ENCODE measurements at regions not wholly inside any gene's neighbourhood (a gene's known extent, or its start where the extent isn't known, plus 50 kb on each side); places are given as distances from the start of the nearest gene placed in this dataset.

DNA sequence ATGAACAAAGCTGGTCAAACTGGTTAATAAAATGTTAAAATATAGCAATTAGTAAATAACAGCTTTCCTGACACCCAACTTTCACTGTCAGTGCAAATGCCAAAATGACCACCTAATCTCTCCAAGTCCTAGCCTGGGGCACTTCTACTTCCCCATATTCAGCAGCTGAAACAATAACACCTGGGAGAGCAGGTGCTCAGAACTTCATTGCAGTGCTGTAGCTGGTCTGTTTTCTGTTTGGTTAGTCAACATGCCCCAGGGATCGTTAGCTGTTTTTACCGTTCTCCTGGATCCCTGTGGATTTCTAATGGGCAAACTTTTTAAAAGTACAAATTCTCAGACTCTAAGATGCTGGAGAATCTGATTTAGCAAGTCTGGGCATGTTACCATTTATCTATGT lies 759.7 kb downstream of the GALC start:
- no peak for TF ChIP-seq EZH2 (IDR thresholded peaks at IDR 0.05; ENCODE audit: borderline replicate concordance)
- TF ChIP-seq CTCF (IDR thresholded peaks at IDR 0.05; ENCODE audit: poor library complexity) = no peak

Data from hepatocyte (in vitro differentiated cells).